ENCODE measurements at regions not wholly inside any gene's neighbourhood (a gene's known extent, or its start where the extent isn't known, plus 50 kb on each side); places are given as distances from the start of the nearest gene placed in this dataset.

- Histone ChIP-seq H3K9me3 (no peaks in the 10 kb centered on the region), H3K4me3 (no peak overlapping the region), H3K27ac (no peak overlapping the region), H3K36me3 (ENCODE audit: low read depth, missing control alignments) (no peaks in the 10 kb centered on the region), H3K27me3 (no peaks in the 10 kb centered on the region), H3K4me1 (no peaks in the 10 kb centered on the region)
- DNase-seq, result no peak
- intact Hi-C loops (cut with DNase I; ENCODE audit: low total_unique reads), result no loop called here
- TF ChIP-seq POLR2A (IDR thresholded peaks at IDR 0.05) (no peak), CTCF (IDR thresholded peaks at IDR 0.05) (no peak)
Measured at GRCh38 chr5:121009058-121009457, 545.0 kb downstream of the PRR16 start.

GRCh38 chr5:121018004-121018403, 553.9 kb downstream of the PRR16 start:
- TF ChIP-seq POLR2A (IDR thresholded peaks at IDR 0.05) (no peak), CTCF (IDR thresholded peaks at IDR 0.05) (no peak)

GRCh38 chr5:121019106-121019505, 555.0 kb downstream of the PRR16 start:
- Histone ChIP-seq H3K36me3 (ENCODE audit: low read depth, missing control alignments) (no peaks in the 10 kb centered on the region), H3K9me3 (no peaks in the 10 kb centered on the region), H3K27ac (no peak overlapping the region), H3K4me3 (no peak overlapping the region), H3K27me3 (no peaks in the 10 kb centered on the region), H3K4me1 (no peaks in the 10 kb centered on the region)
- TF ChIP-seq CTCF (IDR thresholded peaks at IDR 0.05) (no peak), POLR2A (IDR thresholded peaks at IDR 0.05) (no peak)
- intact Hi-C loops (cut with DNase I; ENCODE audit: low total_unique reads), result no loop called here
- DNase-seq, result no peak

More at GRCh38 chr5:121018004-121018403, 553.9 kb downstream of the PRR16 start:
- 83 to 90% methylated on average over 5 of the region's 5 CpGs for WGBS, 2 donors
- DNase-seq, result no peak
- Histone ChIP-seq H3K27me3 (no peaks in the 10 kb centered on the region), H3K27ac (no peak overlapping the region), H3K36me3 (ENCODE audit: low read depth, missing control alignments) (no peaks in the 10 kb centered on the region), H3K9me3 (no peaks in the 10 kb centered on the region), H3K4me3 (no peak overlapping the region), H3K4me1 (no peaks in the 10 kb centered on the region)
- intact Hi-C loops (cut with DNase I; ENCODE audit: low total_unique reads), result no loop called here

- 65 to 66% methylated on average over 2 of the region's 2 CpGs for WGBS, 2 donors
- H3K36me3 ChIP-seq (ENCODE audit: low read depth, missing control alignments), result no peaks in the 10 kb centered on the region
- no peaks in the 10 kb centered on the region for H3K4me1 ChIP-seq
- no peak overlapping the region for H3K27ac ChIP-seq
- H3K4me3 ChIP-seq, result no peak overlapping the region
- no peaks in the 10 kb centered on the region for H3K9me3 ChIP-seq
- intact Hi-C loops (cut with DNase I; ENCODE audit: low total_unique reads), result no loop called here
- H3K27me3 ChIP-seq, result no peaks in the 10 kb centered on the region
- DNase-seq, result no peak
- no peak for TF ChIP-seq CTCF (IDR thresholded peaks at IDR 0.05)
- no peak for TF ChIP-seq POLR2A (IDR thresholded peaks at IDR 0.05)
Measured at GRCh38 chr5:121019734-121020133, 555.6 kb downstream of the PRR16 start.

GRCh38 chr5:121021681-121022080, 557.6 kb downstream of the PRR16 start:
- no peaks in the 10 kb centered on the region for H3K27me3 ChIP-seq
- intact Hi-C loops (cut with DNase I; ENCODE audit: low total_unique reads), result no loop called here
- no peak overlapping the region for H3K27ac ChIP-seq
- no peaks in the 10 kb centered on the region for H3K4me1 ChIP-seq
- H3K4me3 ChIP-seq, result no peak overlapping the region
- no peaks in the 10 kb centered on the region for H3K36me3 ChIP-seq (ENCODE audit: low read depth, missing control alignments)
- DNase-seq, result no peak
- H3K9me3 ChIP-seq, result no peaks in the 10 kb centered on the region
- 78 to 84% methylated on average over 5 of the region's 5 CpGs for WGBS, 2 donors
- TF ChIP-seq CTCF (IDR thresholded peaks at IDR 0.05) (no peak), POLR2A (IDR thresholded peaks at IDR 0.05) (no peak)

All from testis (tissue), 2 donors.